ENCODE measurements at regions not wholly inside any gene's neighbourhood (a gene's known extent, or its start where the extent isn't known, plus 50 kb on each side); places are given as distances from the start of the nearest gene placed in this dataset.

- TF ChIP-seq CTCF (conservative IDR thresholded peaks at IDR 0.05; ENCODE audit: low read length) (no peak), EZH2phosphoT487 (IDR thresholded peaks at IDR 0.05; ENCODE audit: borderline replicate concordance) (no peak)
These were observed 131.6 kb upstream of the MROH9 start for GRCh38 chr1:170803711-170804110.

Measured in Loucy (cell line).